Tibial nerve (tissue), 3 donors: ENCODE measurements at regions not wholly inside any gene's neighbourhood (a gene's known extent, or its start where the extent isn't known, plus 50 kb on each side); places are given as distances from the start of the nearest gene placed in this dataset.

Experiments used
- POLR2A ChIP-seq, 2 donors: fragments of 450-650 bp; IDR thresholded peaks; one replicate each; pipeline ENCODE4 v1.6.1; 2017; ENCODE audit warnings: antibody characterized with exemption in 2 of 2, mild to moderate bottlenecking in 2 of 2, moderate library complexity in 2 of 2
- TF ChIP-seq, protein P1 (sequence below), 5 experiments: fragments of 200-600 bp in 3 of 5; fragments of 450-650 bp in 2 of 5; sonication (generic) in 3 of 5; IDR thresholded peaks; one replicate each; pipeline ENCODE4 v1.5.1; 2016 to 2019; ENCODE audit warnings: antibody characterized with exemption in 5 of 5, mild to moderate bottlenecking in 3 of 5, moderate library complexity in 2 of 5

GRCh38 chr1:116260621-116261020 lies 112.4 kb upstream of the ATP1A1 start:
- TF ChIP-seq, protein P1, sequence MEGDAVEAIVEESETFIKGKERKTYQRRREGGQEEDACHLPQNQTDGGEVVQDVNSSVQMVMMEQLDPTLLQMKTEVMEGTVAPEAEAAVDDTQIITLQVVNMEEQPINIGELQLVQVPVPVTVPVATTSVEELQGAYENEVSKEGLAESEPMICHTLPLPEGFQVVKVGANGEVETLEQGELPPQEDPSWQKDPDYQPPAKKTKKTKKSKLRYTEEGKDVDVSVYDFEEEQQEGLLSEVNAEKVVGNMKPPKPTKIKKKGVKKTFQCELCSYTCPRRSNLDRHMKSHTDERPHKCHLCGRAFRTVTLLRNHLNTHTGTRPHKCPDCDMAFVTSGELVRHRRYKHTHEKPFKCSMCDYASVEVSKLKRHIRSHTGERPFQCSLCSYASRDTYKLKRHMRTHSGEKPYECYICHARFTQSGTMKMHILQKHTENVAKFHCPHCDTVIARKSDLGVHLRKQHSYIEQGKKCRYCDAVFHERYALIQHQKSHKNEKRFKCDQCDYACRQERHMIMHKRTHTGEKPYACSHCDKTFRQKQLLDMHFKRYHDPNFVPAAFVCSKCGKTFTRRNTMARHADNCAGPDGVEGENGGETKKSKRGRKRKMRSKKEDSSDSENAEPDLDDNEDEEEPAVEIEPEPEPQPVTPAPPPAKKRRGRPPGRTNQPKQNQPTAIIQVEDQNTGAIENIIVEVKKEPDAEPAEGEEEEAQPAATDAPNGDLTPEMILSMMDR (IDR thresholded peaks at IDR 0.05), result no peak
- no peak for TF ChIP-seq POLR2A (IDR thresholded peaks at IDR 0.05)
